ENCODE measurements at regions not wholly inside any gene's neighbourhood (a gene's known extent, or its start where the extent isn't known, plus 50 kb on each side); places are given as distances from the start of the nearest gene placed in this dataset.

- no peak for TF ChIP-seq CTCF (IDR thresholded peaks at IDR 0.05; ENCODE audit: insufficient read depth, low read length, severe bottlenecking)
- FAIRE-seq: no peak
These were observed 143.6 kb downstream of the SLC38A4 start for GRCh38 chr12:46682148-46682547.

GRCh38 chr12:46680506-46680905 lies 145.3 kb downstream of the SLC38A4 start:
- no peak for TF ChIP-seq CTCF (IDR thresholded peaks at IDR 0.05; ENCODE audit: insufficient read depth, low read length, severe bottlenecking)
- Histone ChIP-seq H3K27me3 (ENCODE audit: control insufficient read depth, insufficient read depth, low read length) (no peaks in the 10 kb centered on the region), H3K4me3 (ENCODE audit: low read depth, low read length) (no peak overlapping the region), H3K36me3 (ENCODE audit: control insufficient read depth, insufficient read depth, low read length) (no peaks in the 10 kb centered on the region)
- DNase-seq (ENCODE audit: low read depth): no peak
- no peak for FAIRE-seq

More at GRCh38 chr12:46682148-46682547, 143.6 kb downstream of the SLC38A4 start:
- Histone ChIP-seq H3K36me3 (ENCODE audit: control insufficient read depth, insufficient read depth, low read length) (no peaks in the 10 kb centered on the region), H3K4me3 (ENCODE audit: low read depth, low read length) (no peak overlapping the region), H3K27me3 (ENCODE audit: control insufficient read depth, insufficient read depth, low read length) (no peaks in the 10 kb centered on the region)
- DNase-seq (ENCODE audit: low read depth): no peak

GRCh38 chr12:46679754-46680153 lies 146.0 kb downstream of the SLC38A4 start:
- Histone ChIP-seq H3K36me3 (ENCODE audit: control insufficient read depth, insufficient read depth, low read length) (no peaks in the 10 kb centered on the region), H3K27me3 (ENCODE audit: control insufficient read depth, insufficient read depth, low read length) (no peaks in the 10 kb centered on the region), H3K4me3 (ENCODE audit: low read depth, low read length) (no peak overlapping the region)
- FAIRE-seq (no peak), DNase-seq (ENCODE audit: low read depth) (no peak)
- TF ChIP-seq CTCF (IDR thresholded peaks at IDR 0.05; ENCODE audit: insufficient read depth, low read length, severe bottlenecking): no peak

GRCh38 chr12:46678426-46678825 lies 147.4 kb downstream of the SLC38A4 start:
- FAIRE-seq (no peak), DNase-seq (ENCODE audit: low read depth) (peak; percentile 97)
- Histone ChIP-seq H3K27me3 (ENCODE audit: control insufficient read depth, insufficient read depth, low read length) (no peaks in the 10 kb centered on the region), H3K4me3 (ENCODE audit: low read depth, low read length) (no peak overlapping the region), H3K36me3 (ENCODE audit: control insufficient read depth, insufficient read depth, low read length) (no peaks in the 10 kb centered on the region)
- TF ChIP-seq CTCF (IDR thresholded peaks at IDR 0.05; ENCODE audit: insufficient read depth, low read length, severe bottlenecking): no peak

- H3K4me3 ChIP-seq (ENCODE audit: low read depth, low read length): no peak overlapping the region
- FAIRE-seq: peak; percentile 52
- H3K27me3 ChIP-seq (ENCODE audit: control insufficient read depth, insufficient read depth, low read length): no peaks in the 10 kb centered on the region
- DNase-seq (ENCODE audit: low read depth): peak; percentile 74
- peak; percentile 51 for TF ChIP-seq CTCF (IDR thresholded peaks at IDR 0.05; ENCODE audit: insufficient read depth, low read length, severe bottlenecking)
- no peaks in the 10 kb centered on the region for H3K36me3 ChIP-seq (ENCODE audit: control insufficient read depth, insufficient read depth, low read length)
These were observed 148.0 kb downstream of the SLC38A4 start for GRCh38 chr12:46677749-46678148.

- H3K27me3 ChIP-seq (ENCODE audit: control insufficient read depth, insufficient read depth, low read length): no peaks in the 10 kb centered on the region
- DNase-seq (ENCODE audit: low read depth) (peak; percentile 88), FAIRE-seq (peak; percentile 75)
- no peaks in the 10 kb centered on the region for H3K36me3 ChIP-seq (ENCODE audit: control insufficient read depth, insufficient read depth, low read length)
- no peak overlapping the region for H3K4me3 ChIP-seq (ENCODE audit: low read depth, low read length)
- TF ChIP-seq CTCF (IDR thresholded peaks at IDR 0.05; ENCODE audit: insufficient read depth, low read length, severe bottlenecking): no peak
These were observed 148.8 kb downstream of the SLC38A4 start for GRCh38 chr12:46676797-46677520.

Data from bronchial epithelial cell (primary cell).